Activated CD4-positive, alpha-beta T cell treated with anti-CD3 and anti-CD28 coated beads, Interleukin-2, amount 50 U/mL, for 48 hours (primary cell): ENCODE measurements at regions not wholly inside any gene's neighbourhood (a gene's known extent, or its start where the extent isn't known, plus 50 kb on each side); places are given as distances from the start of the nearest gene placed in this dataset.
A peak's percentile ranks its signal among the peaks of the same experiment; 100 is the strongest.

Experiments
- DNase-seq, 2 experiments: peaks; one replicate each; pipeline ENCODE4 v3.0.0-alpha.2; 2020

DNA sequence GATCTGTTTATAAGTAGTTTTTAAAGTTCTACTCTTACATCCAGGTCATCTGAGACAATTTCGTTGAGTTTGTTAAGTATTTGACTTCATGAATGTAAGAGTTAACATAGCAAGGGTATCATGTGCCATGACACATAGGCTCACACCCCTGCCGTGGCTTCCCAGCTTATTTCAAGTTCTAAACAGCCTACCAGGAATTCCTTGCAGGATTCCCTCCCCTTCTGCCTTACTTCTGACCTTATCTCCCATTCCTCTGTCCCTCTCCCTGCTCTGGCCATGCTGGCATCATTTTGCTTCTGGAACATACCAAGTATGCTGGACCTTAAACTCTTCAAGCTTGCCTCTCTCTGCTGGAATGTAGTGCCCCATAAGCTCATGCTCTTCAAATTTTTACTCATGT lies 369.9 kb upstream of the PCDH7 start:
- DNase-seq = no peak

- DNase-seq = no peak
Measured at GRCh38 chr4:30354605-30355004, 365.6 kb upstream of the PCDH7 start.

DNA sequence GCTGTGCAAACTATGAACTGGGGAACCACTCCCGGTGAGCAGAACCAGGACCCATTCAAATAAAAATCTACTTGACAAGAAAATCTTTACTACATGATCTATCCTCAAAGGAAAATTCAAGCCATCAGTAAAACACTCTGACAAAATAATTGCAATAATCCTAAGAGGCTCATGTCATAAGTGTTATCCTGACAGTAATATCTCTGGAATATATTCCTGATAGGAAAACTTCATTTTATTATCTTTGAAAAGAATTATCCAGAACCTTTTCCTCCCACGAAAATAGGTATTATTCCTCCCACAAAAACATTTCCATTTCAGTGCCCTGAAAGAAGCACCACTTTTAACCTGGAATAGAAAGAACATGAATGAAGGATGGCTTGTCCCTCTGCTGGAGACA lies 357.7 kb upstream of the PCDH7 start:
- DNase-seq = no peak

DNA sequence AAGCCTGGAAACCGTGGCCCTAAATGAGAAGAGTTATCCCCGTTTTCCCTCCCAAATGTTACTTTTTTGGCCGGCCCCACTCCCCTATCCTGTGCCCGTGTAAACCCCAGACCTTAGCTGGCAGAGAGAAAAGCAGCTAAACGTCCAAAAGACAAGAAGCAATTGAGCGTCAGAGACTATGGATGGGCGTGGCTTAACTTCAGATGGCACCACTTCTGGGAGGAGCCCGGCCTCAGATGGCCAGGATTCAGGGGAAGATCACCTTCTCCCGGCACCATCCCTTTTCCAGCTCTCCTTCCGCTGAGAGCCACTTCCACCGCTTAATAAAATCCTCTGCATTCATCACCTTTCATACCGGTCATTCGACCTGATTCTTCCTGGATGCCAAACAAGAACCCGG lies 350.1 kb upstream of the PCDH7 start:
- no peak for DNase-seq

- peak; percentile 7 to 19 for DNase-seq
Measured at GRCh38 chr4:30380404-30380998, 339.7 kb upstream of the PCDH7 start.

- no peak for DNase-seq
Measured at GRCh38 chr4:30385650-30386049, 334.5 kb upstream of the PCDH7 start.

DNA sequence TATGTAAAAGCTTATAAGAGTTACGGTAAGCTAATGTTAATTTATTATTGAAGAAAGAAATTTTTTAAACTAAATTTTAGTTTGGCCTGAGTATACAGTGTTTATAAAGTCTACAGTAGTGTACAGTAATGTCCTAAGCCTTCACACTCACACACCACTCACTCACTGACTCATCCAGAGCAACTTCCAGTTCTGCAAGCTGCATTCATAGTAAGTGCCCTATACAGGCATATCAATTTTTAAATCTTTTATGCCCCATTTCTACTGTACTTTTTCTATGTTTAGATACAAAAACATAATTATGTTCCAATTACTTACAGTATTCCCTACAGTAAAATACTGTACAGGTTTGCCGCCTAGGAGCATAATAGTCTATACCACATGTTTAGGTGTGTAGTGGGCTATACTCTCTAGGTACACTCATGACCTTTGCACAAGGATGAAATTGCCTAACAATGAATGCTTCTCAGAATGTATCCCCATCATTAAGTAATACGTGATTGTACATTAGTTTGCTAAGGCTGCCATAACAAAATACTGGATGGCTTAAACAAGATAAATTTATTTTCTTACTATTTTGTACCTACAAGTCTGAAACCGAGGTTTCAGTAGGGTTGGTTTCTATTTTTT lies 333.8 kb upstream of the PCDH7 start:
- DNase-seq = no peak

- DNase-seq = no peak
Measured at GRCh38 chr4:30395902-30396301, 324.3 kb upstream of the PCDH7 start.

GRCh38 chr4:30396772-30397475 lies 323.2 kb upstream of the PCDH7 start:
- no peak for DNase-seq

GRCh38 chr4:30399476-30399875 lies 320.7 kb upstream of the PCDH7 start:
- DNase-seq = no peak

GRCh38 chr4:30402276-30402675 lies 317.9 kb upstream of the PCDH7 start:
- no peak for DNase-seq

- no peak for DNase-seq
Measured at GRCh38 chr4:30413915-30414314, 306.3 kb upstream of the PCDH7 start.

DNA sequence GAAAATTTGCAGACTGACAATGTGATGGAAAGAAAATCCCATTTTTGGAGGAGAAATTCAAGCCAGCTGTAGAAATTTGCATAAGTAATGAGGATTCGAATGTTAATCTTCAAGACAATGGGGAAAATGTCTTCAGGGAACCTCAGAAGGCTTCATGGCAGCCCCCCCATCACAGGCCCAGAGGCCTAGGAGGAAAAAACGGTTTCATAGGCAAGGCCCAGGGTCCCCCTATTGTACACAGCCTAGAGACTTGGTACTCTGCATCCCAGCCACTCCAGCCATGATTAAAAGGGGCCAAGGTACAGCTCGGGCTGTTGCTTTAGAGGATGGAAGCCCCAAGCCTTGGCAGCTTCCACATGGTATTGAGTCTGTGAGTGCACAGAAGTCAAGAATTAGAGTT lies 303.6 kb upstream of the PCDH7 start:
- no peak for DNase-seq

DNA sequence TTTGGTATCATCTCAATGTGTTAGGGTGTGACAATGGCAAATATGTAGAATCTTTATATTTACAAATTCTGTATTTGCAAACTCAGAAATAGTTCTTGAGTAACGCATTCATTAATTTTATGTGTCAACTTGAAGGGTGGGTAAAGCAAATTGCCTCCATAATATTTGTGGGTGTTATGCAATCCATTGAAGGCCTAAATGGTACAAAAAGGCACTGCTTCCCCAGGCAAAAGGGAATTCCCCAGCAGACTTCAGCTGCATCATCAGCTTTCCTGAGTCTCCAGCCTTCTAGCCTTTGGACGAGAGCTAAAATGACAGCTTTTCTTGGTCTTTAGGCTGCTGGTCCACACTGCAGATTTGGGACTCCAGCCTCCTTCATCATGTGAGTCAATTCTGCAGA lies 292.2 kb upstream of the PCDH7 start:
- DNase-seq = no peak

- no peak for DNase-seq
Measured at GRCh38 chr4:30429813-30430761, 290.1 kb upstream of the PCDH7 start.

- no peak for DNase-seq
Measured at GRCh38 chr4:30434656-30435055, 285.5 kb upstream of the PCDH7 start.

DNA sequence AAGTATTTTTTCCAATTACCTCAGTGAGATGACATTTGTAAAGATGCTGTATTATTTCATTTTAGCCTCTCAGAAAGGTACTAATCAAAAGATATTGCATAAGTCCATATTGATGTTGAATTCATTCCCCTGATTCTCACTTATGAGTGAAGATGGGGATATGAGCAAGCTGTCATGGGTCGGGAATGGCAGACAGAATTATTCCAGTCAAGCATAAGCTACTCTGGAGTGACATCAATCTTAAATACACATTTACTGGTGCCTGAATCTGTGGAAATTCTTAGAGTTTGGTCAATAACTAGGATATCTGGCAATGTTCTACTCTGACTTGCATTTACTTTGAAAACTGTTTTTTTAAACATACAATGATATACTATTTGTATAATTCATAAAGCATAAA lies 283.8 kb upstream of the PCDH7 start:
- DNase-seq = no peak

- no peak for DNase-seq
Measured at GRCh38 chr4:30437316-30437715, 282.9 kb upstream of the PCDH7 start.

DNA sequence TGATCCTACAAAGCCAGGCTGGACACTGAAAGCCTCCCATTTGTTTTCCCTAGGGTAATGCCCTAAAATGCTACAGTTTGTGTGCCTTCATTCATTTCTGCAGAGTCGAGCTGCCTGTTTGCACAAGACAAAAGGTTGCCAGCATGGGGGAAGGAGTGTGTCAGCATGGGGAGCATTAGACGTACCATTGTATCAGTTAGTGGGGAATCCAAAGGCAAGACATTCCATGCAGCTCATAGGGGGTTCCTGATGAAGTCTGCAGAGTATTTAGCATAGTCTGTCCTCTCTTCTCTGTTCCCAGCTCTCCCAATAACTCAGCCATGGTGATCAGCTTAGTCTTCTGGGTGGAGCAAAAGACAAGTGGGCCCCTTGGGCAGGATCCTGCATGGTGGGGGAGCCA lies 276.9 kb upstream of the PCDH7 start:
- DNase-seq = no peak

DNA sequence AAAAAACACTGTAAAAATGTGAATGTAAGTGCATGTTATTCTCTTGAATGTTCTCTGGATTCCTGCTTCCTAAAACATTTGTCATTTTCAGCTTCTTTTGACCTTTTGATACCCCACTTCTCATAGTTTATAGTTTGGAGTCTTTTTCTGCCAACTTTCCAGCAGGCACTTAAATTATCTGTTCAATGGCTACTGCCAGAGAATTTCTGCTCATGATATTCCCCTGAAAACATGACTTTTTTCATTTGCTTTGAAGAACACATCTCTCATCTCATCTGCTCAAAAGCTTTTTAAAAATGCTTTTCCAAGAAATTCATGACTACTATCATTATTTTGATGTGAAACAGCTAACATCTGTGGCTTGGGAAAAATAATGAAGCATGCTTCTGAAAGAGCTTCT lies 269.7 kb upstream of the PCDH7 start:
- DNase-seq = no peak

GRCh38 chr4:30454504-30454903 lies 265.7 kb upstream of the PCDH7 start:
- DNase-seq = no peak

DNA sequence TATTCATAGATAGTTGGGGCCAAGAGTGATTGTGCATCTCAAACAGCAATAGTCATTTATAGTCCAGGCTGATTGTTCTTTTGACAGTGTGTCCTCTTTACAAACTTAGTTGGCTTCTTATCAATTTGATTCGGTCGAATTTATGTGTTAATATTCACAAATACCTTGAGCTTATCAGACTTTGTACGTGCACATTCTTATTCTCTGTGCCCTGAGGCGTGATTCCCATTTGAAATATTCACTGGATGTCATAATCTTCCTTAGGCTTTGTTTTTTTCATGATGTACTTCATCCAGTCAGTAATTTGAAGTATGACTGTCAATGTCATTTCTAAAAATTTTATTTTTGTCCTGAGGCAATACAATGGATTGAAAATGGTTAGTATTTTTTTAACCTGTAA lies 263.5 kb upstream of the PCDH7 start:
- no peak for DNase-seq

GRCh38 chr4:30460818-30461217 lies 259.4 kb upstream of the PCDH7 start:
- DNase-seq = no peak
